Chondrocyte (in vitro differentiated cells): ENCODE measurements at regions not wholly inside any gene's neighbourhood (a gene's known extent, or its start where the extent isn't known, plus 50 kb on each side); places are given as distances from the start of the nearest gene placed in this dataset.
"Not testable (repeated sequence)": the region's sequence is repeated elsewhere in the genome, so short reads cannot be mapped to it uniquely, and the experiment has no call there.

Source experiments
- DNase-seq: peaks from one replicate; pipeline ENCODE4 v3.0.0; 2021; ENCODE audit warnings: mixed read lengths, low spot score
- H3K27ac Mint-ChIP-seq: one replicate; pipeline ENCODE4 v1.8.0; 2021; ENCODE audit warnings: mild to moderate bottlenecking, moderate library complexity, mixed read lengths; ENCODE audit not compliant: unreplicated experiment
- H3K27me3 Mint-ChIP-seq: 2 replicates; pipeline ENCODE4 v1.8.0; 2021; ENCODE audit warnings: low read depth, mixed read lengths
- H3K36me3 Mint-ChIP-seq: 2 replicates; pipeline ENCODE4 v1.8.0; 2021; ENCODE audit warnings: low read depth, mixed read lengths
- H3K4me1 Mint-ChIP-seq: 2 replicates; pipeline ENCODE4 v1.8.0; 2021; ENCODE audit warnings: low read depth, mild to moderate bottlenecking, mixed read lengths
- H3K4me3 Mint-ChIP-seq: one replicate; pipeline ENCODE4 v1.8.0; 2021; ENCODE audit warnings: mild to moderate bottlenecking, moderate library complexity, mixed read lengths; ENCODE audit not compliant: unreplicated experiment
- H3K9me3 Mint-ChIP-seq: 2 replicates; pipeline ENCODE4 v1.8.0; 2021; ENCODE audit warnings: low read depth, mixed read lengths
- CTCF ChIP-seq: fragments of 200-600 bp; sonication (generic); IDR thresholded peaks from 2 replicates; pipeline ENCODE4 v1.5.0; 2021; ENCODE audit warnings: antibody characterized with exemption, mild to moderate bottlenecking, moderate library complexity

- TF ChIP-seq CTCF, result no peak
- no peak overlapping the region for H3K27ac Mint-ChIP-seq
- no peaks in the 10 kb centered on the region for H3K9me3 Mint-ChIP-seq
- no peak overlapping the region for H3K4me3 Mint-ChIP-seq
- H3K4me1 Mint-ChIP-seq, result peaks cover 32% of the 10 kb centered on the region
- DNase-seq, result no peak
- peaks cover 4% of the 10 kb centered on the region for H3K36me3 Mint-ChIP-seq
- H3K27me3 Mint-ChIP-seq, result no peaks in the 10 kb centered on the region
These were observed 164.7 kb upstream of the NR2F2 start for GRCh38 chr15:96165775-96166174.

- Mint-ChIP-seq H3K9me3 (no peaks in the 10 kb centered on the region), H3K27ac (no peak overlapping the region), H3K4me3 (no peak overlapping the region), H3K27me3 (no peaks in the 10 kb centered on the region), H3K4me1 (peaks cover 29% of the 10 kb centered on the region), H3K36me3 (peaks cover 4% of the 10 kb centered on the region)
- no peak for TF ChIP-seq CTCF
- no peak for DNase-seq
These were observed 164.0 kb upstream of the NR2F2 start for GRCh38 chr15:96166223-96167200.

GRCh38 chr15:96170616-96170978 is 159.9 kb upstream of the NR2F2 start:
- H3K36me3 Mint-ChIP-seq, H3K9me3 Mint-ChIP-seq, DNase-seq, H3K27ac Mint-ChIP-seq, H3K4me3 Mint-ChIP-seq, H3K27me3 Mint-ChIP-seq: not testable (repeated sequence)
- H3K4me1 Mint-ChIP-seq, result peaks cover 22% of the 10 kb centered on the region

GRCh38 chr15:96170979-96171739 is 159.3 kb upstream of the NR2F2 start:
- no peak for TF ChIP-seq CTCF
- Mint-ChIP-seq H3K9me3 (no peaks in the 10 kb centered on the region), H3K4me3 (no peak overlapping the region), H3K27ac (no peak overlapping the region), H3K27me3 (no peaks in the 10 kb centered on the region), H3K36me3 (peaks cover 4% of the 10 kb centered on the region), H3K4me1 (peaks cover 17% of the 10 kb centered on the region)
- no peak for DNase-seq

- TF ChIP-seq CTCF, result no peak
- peaks cover 10% of the 10 kb centered on the region for H3K4me1 Mint-ChIP-seq
- H3K36me3 Mint-ChIP-seq, result peaks cover 4% of the 10 kb centered on the region
- no peaks in the 10 kb centered on the region for H3K27me3 Mint-ChIP-seq
- H3K27ac Mint-ChIP-seq, result no peak overlapping the region
- no peak for DNase-seq
- H3K9me3 Mint-ChIP-seq, result no peaks in the 10 kb centered on the region
- H3K4me3 Mint-ChIP-seq, result no peak overlapping the region
These were observed 158.6 kb upstream of the NR2F2 start for GRCh38 chr15:96171853-96172296.
